Astrocyte (in vitro differentiated cells and primary cell): ENCODE measurements at regions not wholly inside any gene's neighbourhood (a gene's known extent, or its start where the extent isn't known, plus 50 kb on each side); places are given as distances from the start of the nearest gene placed in this dataset.
"Not testable (repeated sequence)": the region's sequence is repeated elsewhere in the genome, so short reads cannot be mapped to it uniquely, and the experiment has no call there.

ENCODE experiments used
- EZH2 ChIP-seq: IDR thresholded peaks from 2 replicates; pipeline ENCODE4 v1.6.1; 2012; ENCODE audit warnings: mild to moderate bottlenecking, low read length, inconsistent platforms; ENCODE audit not compliant: insufficient read depth
- TF ChIP-seq, protein P1 (sequence below): IDR thresholded peaks from 2 replicates; pipeline ENCODE4 v1.5.1; 2011; ENCODE audit warnings: low read depth, mild to moderate bottlenecking, inconsistent platforms, low read length, moderate library complexity; ENCODE audit not compliant: insufficient read depth

DNA sequence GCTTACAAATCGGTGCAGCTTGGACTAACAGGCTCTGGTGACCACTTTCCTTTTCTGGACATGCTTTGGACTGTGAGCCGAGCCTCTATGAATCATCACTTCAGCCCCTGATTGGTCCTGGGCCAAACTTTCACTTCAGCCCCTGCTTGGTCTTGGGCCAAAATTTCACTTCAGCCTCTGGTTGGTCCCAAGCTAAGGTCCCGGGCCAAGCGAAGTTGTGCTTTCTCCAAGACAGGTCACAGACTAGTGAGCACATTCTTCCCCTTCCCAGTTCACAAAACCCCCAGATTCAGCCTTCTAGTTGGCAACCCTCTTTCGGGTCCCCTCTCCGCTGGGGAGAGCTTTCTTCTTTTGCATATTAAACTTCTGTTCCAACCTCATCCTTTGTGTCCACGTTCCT is 171.0 kb upstream of the ZNG1E start:
- TF ChIP-seq, protein P1, sequence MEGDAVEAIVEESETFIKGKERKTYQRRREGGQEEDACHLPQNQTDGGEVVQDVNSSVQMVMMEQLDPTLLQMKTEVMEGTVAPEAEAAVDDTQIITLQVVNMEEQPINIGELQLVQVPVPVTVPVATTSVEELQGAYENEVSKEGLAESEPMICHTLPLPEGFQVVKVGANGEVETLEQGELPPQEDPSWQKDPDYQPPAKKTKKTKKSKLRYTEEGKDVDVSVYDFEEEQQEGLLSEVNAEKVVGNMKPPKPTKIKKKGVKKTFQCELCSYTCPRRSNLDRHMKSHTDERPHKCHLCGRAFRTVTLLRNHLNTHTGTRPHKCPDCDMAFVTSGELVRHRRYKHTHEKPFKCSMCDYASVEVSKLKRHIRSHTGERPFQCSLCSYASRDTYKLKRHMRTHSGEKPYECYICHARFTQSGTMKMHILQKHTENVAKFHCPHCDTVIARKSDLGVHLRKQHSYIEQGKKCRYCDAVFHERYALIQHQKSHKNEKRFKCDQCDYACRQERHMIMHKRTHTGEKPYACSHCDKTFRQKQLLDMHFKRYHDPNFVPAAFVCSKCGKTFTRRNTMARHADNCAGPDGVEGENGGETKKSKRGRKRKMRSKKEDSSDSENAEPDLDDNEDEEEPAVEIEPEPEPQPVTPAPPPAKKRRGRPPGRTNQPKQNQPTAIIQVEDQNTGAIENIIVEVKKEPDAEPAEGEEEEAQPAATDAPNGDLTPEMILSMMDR = not testable (repeated sequence)
- TF ChIP-seq EZH2 = not testable (repeated sequence)
